Muscle layer of colon (tissue), 2 donors: ENCODE measurements at regions not wholly inside any gene's neighbourhood (a gene's known extent, or its start where the extent isn't known, plus 50 kb on each side); places are given as distances from the start of the nearest gene placed in this dataset.

Experiments used
- H3K27ac ChIP-seq: one replicate; pipeline ENCODE4 v1.7.0; 2013; ENCODE audit warnings: low read depth, mild to moderate bottlenecking, low read length, moderate library complexity
- H3K27me3 ChIP-seq, 2 donors: one replicate each; pipeline ENCODE4 v1.7.0; 2013; ENCODE audit warnings: low read length in 2 of 2, mild to moderate bottlenecking in 2 of 2; ENCODE audit not compliant: insufficient read depth in 2 of 2, control insufficient read depth in 1 of 2
- H3K36me3 ChIP-seq: one replicate; pipeline ENCODE4 v1.7.0; 2013; ENCODE audit warnings: mild to moderate bottlenecking, low read length; ENCODE audit not compliant: insufficient read depth
- H3K4me1 ChIP-seq: one replicate; pipeline ENCODE4 v1.7.0; 2013; ENCODE audit warnings: mild to moderate bottlenecking, low read length; ENCODE audit not compliant: insufficient read depth
- H3K4me3 ChIP-seq, 2 donors: one replicate each; pipeline ENCODE4 v1.7.0; 2013; ENCODE audit warnings: low read length in 2 of 2, low read depth in 1 of 2, mild to moderate bottlenecking in 1 of 2, moderate library complexity in 1 of 2
- H3K9ac ChIP-seq: one replicate; pipeline ENCODE4 v1.7.0; 2013; ENCODE audit warnings: low read length
- H3K9me3 ChIP-seq: one replicate; pipeline ENCODE4 v1.7.0; 2013; ENCODE audit warnings: mild to moderate bottlenecking, low read length
- donor health status: abdominal sarcoma.
- donor health status: Adenocarcinoma of cecum.

GRCh38 chr1:222865718-222866117, 50.9 kb downstream of the DISP1 start:
- no peaks in the 10 kb centered on the region for H3K9me3 ChIP-seq
- no peaks in the 10 kb centered on the region for H3K36me3 ChIP-seq
- no peak overlapping the region for H3K9ac ChIP-seq
- H3K27ac ChIP-seq, result no peak overlapping the region
- peaks cover 5% of the 10 kb centered on the region for H3K4me1 ChIP-seq
- no peak overlapping the region for H3K4me3 ChIP-seq
- no peaks in the 10 kb centered on the region for H3K27me3 ChIP-seq

GRCh38 chr1:222867316-222867715, 52.5 kb downstream of the DISP1 start:
- Histone ChIP-seq H3K27me3 (no peaks in the 10 kb centered on the region), H3K36me3 (no peaks in the 10 kb centered on the region), H3K9me3 (no peaks in the 10 kb centered on the region), H3K9ac (no peak overlapping the region), H3K27ac (no peak overlapping the region), H3K4me1 (peaks cover 5% of the 10 kb centered on the region), H3K4me3 (no peak overlapping the region)

- no peaks in the 10 kb centered on the region for H3K9me3 ChIP-seq
- peaks cover 6% of the 10 kb centered on the region for H3K4me1 ChIP-seq
- no peak overlapping the region for H3K27ac ChIP-seq
- no peak overlapping the region for H3K4me3 ChIP-seq
- no peak overlapping the region for H3K9ac ChIP-seq
- H3K27me3 ChIP-seq, result no peaks in the 10 kb centered on the region
- H3K36me3 ChIP-seq, result no peaks in the 10 kb centered on the region
Observed at GRCh38 chr1:222876182-222876581, 61.3 kb downstream of the DISP1 start.

GRCh38 chr1:222877854-222878253, 63.0 kb downstream of the DISP1 start:
- no peak overlapping the region for H3K4me3 ChIP-seq
- H3K9ac ChIP-seq, result no peak overlapping the region
- peaks cover 6% of the 10 kb centered on the region for H3K4me1 ChIP-seq
- no peaks in the 10 kb centered on the region for H3K27me3 ChIP-seq
- H3K27ac ChIP-seq, result no peak overlapping the region
- no peaks in the 10 kb centered on the region for H3K9me3 ChIP-seq
- no peaks in the 10 kb centered on the region for H3K36me3 ChIP-seq

GRCh38 chr1:222880587-222880986, 65.7 kb downstream of the DISP1 start:
- H3K4me1 ChIP-seq, result peaks cover 6% of the 10 kb centered on the region
- H3K27me3 ChIP-seq, result no peaks in the 10 kb centered on the region
- H3K4me3 ChIP-seq, result no peak overlapping the region
- H3K27ac ChIP-seq, result no peak overlapping the region
- no peaks in the 10 kb centered on the region for H3K9me3 ChIP-seq
- no peak overlapping the region for H3K9ac ChIP-seq
- H3K36me3 ChIP-seq, result peaks cover 2% of the 10 kb centered on the region

- Histone ChIP-seq H3K36me3 (peaks cover 4% of the 10 kb centered on the region), H3K27ac (no peak overlapping the region), H3K4me3 (no peak overlapping the region)
Observed at GRCh38 chr1:222886194-222886854, 71.5 kb downstream of the DISP1 start.

GRCh38 chr1:222886878-222887351, 72.1 kb downstream of the DISP1 start:
- no peaks in the 10 kb centered on the region for H3K27me3 ChIP-seq
- no peak overlapping the region for H3K4me3 ChIP-seq
- H3K27ac ChIP-seq, result no peak overlapping the region
- H3K9me3 ChIP-seq, result no peaks in the 10 kb centered on the region
- no peaks in the 10 kb centered on the region for H3K4me1 ChIP-seq
- H3K9ac ChIP-seq, result no peak overlapping the region
- peaks cover 4% of the 10 kb centered on the region for H3K36me3 ChIP-seq

More at GRCh38 chr1:222886194-222886854, 71.5 kb downstream of the DISP1 start:
- Histone ChIP-seq H3K9me3 (no peaks in the 10 kb centered on the region), H3K4me1 (no peaks in the 10 kb centered on the region), H3K27me3 (no peaks in the 10 kb centered on the region), H3K9ac (no peak overlapping the region)

- Histone ChIP-seq H3K27me3 (no peaks in the 10 kb centered on the region), H3K27ac (no peak overlapping the region), H3K4me1 (no peaks in the 10 kb centered on the region), H3K4me3 (no peak overlapping the region), H3K9ac (no peak overlapping the region), H3K9me3 (no peaks in the 10 kb centered on the region), H3K36me3 (peaks cover 4% of the 10 kb centered on the region)
Observed at GRCh38 chr1:222889440-222889839, 74.6 kb downstream of the DISP1 start.

GRCh38 chr1:222890716-222891115, 75.9 kb downstream of the DISP1 start:
- H3K27me3 ChIP-seq, result no peaks in the 10 kb centered on the region
- H3K4me1 ChIP-seq, result no peaks in the 10 kb centered on the region

GRCh38 chr1:222891578-222891977, 76.7 kb downstream of the DISP1 start:
- Histone ChIP-seq H3K9ac (no peak overlapping the region), H3K4me3 (no peak overlapping the region), H3K36me3 (no peaks in the 10 kb centered on the region), H3K4me1 (no peaks in the 10 kb centered on the region), H3K9me3 (no peaks in the 10 kb centered on the region), H3K27me3 (no peaks in the 10 kb centered on the region), H3K27ac (no peak overlapping the region)

More at GRCh38 chr1:222890716-222891115, 75.9 kb downstream of the DISP1 start:
- Histone ChIP-seq H3K9me3 (no peaks in the 10 kb centered on the region), H3K36me3 (peaks cover 1% of the 10 kb centered on the region), H3K9ac (no peak overlapping the region), H3K27ac (no peak overlapping the region), H3K4me3 (no peak overlapping the region)

GRCh38 chr1:222892137-222892769, 77.4 kb downstream of the DISP1 start:
- Histone ChIP-seq H3K4me1 (peaks cover 6% of the 10 kb centered on the region), H3K27me3 (no peaks in the 10 kb centered on the region), H3K4me3 (no peak overlapping the region), H3K9me3 (no peaks in the 10 kb centered on the region), H3K9ac (no peak overlapping the region), H3K36me3 (no peaks in the 10 kb centered on the region), H3K27ac (no peak overlapping the region)

- H3K9me3 ChIP-seq, result no peaks in the 10 kb centered on the region
- H3K9ac ChIP-seq, result no peak overlapping the region
- H3K4me1 ChIP-seq, result peaks cover 6% of the 10 kb centered on the region
- no peak overlapping the region for H3K4me3 ChIP-seq
- H3K27ac ChIP-seq, result no peak overlapping the region
- H3K36me3 ChIP-seq, result no peaks in the 10 kb centered on the region
- H3K27me3 ChIP-seq, result no peaks in the 10 kb centered on the region
Observed at GRCh38 chr1:222893255-222893654, 78.4 kb downstream of the DISP1 start.
